Posterior vena cava (tissue), 2 donors: ENCODE measurements at regions not wholly inside any gene's neighbourhood (a gene's known extent, or its start where the extent isn't known, plus 50 kb on each side); places are given as distances from the start of the nearest gene placed in this dataset.

ENCODE experiments used
- DNase-seq: peaks from one replicate; pipeline ENCODE4 v3.0.0-alpha.2; 2020; ENCODE audit warnings: low spot score
- intact Hi-C, 2 donors: fragments of 100-400 bp; cut with DNase I; formaldehyde crosslinking; loops; one replicate each; pipeline versions ENCODE4 v1.14.1 to v1.14.2; 2022 to 2023
- donor health status: DM: yes; HTN: yes; CAD: no.
- donor health status: DM: yes; HTN: yes; CAD: no.

DNA sequence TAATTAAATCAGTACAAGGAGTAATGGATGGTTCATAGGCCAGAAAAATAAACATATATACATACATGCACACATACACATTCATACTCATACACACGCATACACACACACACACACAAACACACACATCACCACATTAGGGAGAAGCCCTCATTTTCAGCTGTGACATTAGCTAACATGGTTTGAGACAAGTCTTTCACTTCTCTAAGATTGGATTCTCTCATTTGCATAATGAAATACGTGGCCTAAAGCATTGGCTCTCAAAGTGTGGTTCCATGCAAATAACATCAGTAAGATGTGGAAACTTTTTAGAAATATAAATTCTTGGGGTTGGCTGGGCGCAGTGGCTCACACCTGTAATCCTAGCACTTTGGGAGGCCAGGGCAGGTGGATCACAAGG lies 452.6 kb downstream of the TAFA4 start:
- no peak for DNase-seq
- intact Hi-C loops = no loop called here

DNA sequence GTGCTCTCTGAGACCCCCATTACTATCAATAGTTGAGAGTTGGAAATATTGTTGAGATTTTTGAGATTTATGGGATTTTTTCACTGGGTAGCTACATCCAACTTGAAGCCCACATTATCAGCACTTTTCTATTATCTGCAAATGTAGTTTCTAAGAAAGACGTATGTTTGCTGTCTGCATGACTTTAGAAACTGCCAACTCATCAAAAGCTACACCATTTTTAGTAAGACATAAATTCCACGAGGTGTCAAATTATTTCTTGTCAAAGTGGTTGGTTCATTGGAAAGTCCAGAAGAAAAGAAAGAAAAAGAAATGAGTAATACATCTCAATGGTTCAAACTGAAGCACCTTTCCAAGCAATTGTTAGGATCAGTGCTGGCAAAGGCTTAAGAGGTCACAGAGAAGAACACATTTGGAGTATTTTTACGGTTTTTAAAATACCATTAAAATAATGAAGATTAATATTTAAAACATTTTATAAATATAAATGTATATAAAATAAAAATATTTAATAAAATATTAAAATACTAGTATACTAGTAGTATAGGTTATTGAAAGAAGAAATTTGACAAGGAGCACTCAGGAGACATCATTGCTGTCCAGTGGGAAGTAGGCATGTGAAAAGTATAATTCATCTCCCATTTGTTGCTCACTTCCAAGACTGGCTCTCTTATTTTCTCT lies 463.5 kb downstream of the TAFA4 start:
- intact Hi-C loops = no loop called here
- DNase-seq = no peak

DNA sequence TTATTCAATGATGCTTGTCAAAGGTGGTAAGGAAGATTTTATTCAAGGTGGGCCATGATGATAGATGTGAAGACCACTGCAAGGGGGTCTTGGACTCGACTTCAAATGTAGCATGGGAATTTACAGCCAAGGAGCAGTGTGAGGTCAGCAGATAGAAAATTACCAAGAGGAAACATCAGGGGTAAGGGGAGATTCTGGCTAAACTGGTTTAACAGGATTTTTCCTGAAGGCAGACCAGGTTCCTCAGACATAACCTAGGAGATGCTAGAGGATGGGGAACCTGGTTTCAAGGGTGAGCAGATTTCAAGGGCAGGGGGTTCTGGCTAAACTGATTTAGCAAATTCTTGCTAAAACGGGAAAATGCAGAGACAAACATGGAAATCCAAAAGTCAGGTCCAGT lies 464.9 kb downstream of the TAFA4 start:
- no peak for DNase-seq
- intact Hi-C loops = no loop called here

DNA sequence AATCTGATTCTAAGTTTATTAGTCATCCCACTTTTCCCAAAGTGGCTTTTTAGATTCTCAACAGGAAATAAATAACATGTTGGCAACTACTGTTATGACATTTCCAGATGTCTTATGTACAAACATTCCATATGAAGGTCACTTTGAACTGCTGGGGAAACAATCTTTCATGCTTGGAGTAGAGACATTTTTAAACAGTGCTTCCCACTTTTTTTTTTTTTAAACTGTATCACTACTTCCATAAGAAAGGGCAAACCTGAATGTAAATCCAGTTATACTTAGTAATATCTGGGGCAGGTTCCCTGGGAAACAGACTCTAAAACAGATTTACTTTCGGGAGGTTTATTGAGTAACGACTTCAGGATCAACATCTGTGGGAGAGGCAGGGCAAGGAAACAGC lies 473.8 kb downstream of the TAFA4 start:
- no peak for DNase-seq
- intact Hi-C loops = no loop called here

DNA sequence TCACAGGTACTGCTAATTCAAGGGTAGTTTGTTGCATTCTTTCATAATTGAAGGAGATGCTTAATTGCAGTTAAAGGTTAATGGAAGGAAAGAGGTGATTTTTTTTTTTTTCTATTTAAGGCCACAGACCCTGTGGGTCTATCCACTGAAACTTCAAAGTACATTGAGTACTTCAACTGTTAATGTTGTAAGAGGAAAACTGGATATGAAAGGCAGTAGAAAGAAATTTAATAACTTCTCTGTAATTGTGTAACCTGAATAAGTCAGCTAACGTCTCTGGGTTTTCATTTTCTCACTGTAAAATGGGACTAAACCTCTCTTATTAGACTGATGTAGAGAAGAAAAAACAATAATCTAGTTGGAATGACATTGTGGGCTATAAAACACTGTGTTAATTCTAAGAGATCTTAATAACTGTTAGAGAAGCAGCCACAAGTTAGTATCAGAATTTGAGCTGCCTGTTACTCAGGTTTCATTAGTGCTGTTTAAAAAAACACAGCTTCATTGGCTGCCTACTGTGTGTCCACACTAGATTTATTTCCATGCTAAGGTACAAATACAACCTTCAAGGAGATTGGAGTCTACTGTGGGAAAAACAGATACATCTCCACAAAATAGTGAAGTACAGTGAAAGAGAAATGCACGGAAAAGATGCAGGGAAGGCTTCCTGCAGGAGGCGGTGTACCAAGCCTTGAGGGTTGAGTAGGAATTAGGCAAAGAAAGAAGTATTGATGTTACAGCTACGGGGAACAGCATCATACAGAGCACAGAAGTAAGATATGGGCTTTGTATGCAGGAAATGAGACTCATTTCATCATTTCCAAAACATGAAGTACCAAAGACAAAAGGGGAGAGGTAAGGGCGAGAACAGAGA lies 483.6 kb downstream of the TAFA4 start:
- intact Hi-C loops = no loop called here
- DNase-seq = no peak

DNA sequence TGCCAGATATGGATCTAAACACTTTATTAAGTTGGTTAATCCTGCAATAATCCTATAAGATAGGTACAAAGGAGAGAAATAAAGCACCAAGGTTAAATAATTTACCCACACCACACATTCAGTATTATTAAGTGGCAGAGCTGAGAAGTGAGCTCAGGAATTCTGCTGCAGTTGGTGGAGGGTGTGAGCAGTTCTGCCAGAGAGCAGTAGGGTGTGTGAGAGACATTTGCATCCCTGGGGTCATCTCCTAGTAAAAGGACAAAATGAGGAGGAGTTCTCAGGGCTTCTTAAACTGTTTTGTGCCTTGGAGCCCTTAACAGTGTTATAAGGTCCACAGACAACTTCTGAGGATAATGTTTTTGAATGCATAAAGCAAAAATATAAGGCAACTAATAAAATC lies 484.5 kb downstream of the TAFA4 start:
- DNase-seq = no peak
- intact Hi-C loops = no loop called here

DNA sequence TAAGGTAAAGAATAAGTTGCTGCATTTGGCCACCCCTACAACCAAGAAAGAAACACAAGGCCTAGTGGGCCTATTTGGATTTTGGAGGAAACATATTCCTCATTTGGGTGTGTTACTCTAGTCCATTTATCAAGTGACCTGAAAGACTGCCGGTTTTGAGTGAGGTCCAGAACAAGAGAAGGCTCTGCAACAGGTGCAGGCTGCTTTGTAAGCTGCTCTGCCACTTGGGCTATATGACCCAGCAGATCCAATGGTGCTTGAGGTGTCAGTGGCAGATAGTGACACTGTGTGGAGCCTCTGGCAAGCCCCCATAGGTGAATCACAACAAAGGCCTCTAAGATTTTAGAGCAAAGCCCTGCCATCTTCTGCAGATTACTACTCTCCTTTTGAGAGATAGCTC lies 491.3 kb downstream of the TAFA4 start:
- DNase-seq = no peak
- intact Hi-C loops = no loop called here

DNA sequence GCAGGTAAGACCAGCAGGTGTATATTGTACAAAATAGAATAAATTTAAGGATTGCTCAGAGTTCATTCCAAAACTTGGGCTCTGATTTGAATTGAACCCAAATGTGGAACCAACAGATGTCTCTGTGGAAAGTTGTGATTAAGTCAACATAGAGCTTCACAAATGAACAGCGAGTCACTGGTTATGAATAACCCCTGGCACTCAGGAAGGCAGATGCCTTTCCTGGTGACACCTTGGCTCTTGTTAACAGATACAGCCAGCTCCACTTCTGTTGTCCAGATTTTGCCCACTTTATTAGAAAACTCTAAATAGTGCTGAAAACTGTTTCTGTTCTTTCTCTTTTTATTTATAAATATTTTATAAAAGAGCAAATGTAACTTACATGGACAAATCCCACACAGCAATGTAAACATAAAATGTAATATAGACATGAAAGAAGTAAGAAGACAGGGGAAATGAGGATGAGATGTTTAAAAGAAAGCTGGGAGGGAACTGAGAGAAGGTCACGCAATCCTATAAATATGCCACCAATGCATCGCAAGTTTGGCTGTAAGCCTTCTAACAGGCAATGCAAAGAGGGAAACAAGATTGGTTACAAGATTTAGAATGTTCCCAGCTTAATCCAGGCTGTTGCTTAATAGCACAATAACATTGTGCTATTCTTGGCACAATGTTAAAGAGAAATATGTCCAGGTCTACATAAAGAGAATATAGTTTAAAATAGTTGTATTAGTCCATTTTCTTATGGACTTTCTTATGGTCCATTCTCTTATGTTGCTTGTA lies 495.5 kb downstream of the TAFA4 start:
- DNase-seq = no peak
- intact Hi-C loops = no loop called here

DNA sequence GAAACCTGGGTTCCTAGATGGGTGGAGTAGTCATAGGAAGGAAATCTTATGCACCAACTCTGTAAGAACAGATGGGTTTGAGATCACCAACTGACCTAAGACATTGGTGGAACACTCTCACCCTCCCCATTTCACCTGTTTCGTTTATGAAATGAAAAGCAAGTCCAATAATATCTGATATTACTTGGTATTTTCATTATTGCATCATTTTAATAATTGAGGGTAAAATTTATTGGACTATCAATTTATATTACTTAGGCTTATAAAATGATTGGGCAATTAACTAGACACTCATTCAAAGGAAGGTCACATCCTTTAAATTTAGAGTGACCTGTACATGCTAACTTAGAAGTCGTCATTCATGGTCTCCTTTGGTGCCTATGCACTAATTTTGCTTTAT lies 503.9 kb downstream of the TAFA4 start:
- no peak for DNase-seq
- intact Hi-C loops = no loop called here

DNA sequence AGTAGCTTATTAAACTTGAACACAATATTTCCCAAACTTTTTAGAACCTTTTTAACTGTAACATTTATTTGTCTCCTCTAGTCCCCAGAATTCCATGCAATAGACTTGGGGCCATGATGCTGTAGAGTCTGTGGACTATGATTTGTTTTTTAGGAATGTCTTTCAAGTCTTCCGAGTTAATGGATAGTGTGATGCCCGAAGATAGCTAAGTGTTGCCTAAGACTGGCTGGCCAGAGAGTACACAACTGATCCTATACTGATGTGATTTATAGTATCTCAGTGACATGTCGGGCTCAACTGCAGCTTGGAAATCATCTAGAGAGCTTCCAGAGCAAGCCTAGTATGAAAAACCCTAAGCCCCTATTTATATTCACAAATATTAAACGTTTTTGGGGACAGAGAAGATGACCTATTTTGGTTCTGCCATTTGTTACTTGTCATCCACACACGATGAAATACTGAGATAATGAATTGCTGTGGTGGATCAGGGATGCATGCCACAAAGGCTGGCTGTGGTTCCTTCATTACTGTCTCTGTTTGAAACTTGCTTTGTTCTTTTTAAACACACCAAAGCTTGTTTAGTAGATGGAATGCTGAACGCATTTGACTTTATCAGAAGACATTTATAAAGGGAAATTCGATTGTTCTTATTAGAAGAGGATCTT lies 507.4 kb downstream of the TAFA4 start:
- DNase-seq = no peak
- intact Hi-C loops = no loop called here

DNA sequence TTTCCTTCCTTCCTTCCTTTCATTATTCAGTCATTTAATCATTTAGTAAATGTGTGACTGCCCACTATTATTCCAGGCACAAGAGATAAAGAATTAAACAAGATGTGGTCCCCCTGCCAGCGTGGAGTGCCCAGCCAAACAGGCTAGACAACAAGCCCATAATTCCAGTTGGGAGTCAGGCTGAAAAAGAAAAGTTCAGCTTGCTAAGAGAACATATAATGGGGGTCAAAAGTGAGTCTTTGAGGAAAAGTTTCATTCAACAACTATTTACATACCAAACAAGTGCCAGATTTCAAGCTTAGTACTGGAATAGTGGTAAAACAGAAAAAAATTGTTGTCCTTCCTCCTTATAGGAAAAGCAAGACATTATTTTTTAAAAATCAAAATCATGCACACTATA lies 523.7 kb downstream of the TAFA4 start:
- intact Hi-C loops = no loop called here
- no peak for DNase-seq

DNA sequence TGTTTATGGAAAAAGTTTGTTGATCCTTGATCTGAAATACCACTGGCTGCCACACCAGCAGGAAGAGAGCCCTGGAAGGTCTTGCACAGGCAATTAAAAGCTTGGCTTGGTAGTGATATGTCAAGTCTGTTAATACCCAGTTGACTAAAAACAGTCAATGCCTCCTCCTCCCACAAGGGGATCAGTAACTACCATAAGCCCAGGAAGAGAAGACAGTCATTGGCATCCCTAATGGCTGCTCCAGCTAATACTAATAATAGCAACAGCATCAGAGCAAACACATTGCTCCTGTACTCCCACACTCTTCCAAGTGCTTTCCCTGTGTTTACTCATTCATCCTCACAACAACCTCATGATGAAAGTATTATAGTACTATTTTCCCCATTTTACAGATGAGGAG lies 528.6 kb downstream of the TAFA4 start:
- intact Hi-C loops = no loop called here
- no peak for DNase-seq

DNA sequence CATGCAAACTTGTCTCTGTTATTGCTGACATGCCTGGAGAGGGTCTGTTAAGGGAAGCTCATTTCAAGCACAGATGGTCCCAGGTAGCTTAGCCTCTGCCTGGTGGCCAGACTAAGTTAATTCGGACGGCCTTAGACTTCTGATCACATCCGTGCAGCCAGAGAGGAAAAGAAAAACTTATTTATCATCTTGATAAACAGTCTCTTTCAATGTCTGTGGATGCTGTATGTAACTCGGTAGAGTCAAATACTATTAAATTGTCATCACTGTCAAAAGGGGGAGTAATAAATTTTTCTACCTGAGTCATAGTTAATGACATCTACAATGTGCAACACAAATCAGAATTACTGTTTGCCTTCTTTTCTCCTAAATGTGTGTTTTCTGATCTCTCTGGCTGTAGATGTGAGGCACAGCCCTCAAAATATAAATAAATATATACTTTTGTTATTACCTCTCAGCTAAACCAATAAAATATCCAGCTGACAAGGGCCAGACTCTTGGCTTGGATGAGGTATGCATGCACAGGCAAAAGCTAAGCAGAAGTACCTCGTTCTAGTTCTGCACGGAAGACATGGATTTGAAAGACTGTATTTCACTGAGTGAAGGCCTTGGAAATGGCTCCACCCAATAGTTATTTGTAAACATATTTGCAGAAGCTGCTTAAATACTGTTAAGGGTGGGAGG lies 530.0 kb downstream of the TAFA4 start:
- DNase-seq = no peak
- intact Hi-C loops = no loop called here

DNA sequence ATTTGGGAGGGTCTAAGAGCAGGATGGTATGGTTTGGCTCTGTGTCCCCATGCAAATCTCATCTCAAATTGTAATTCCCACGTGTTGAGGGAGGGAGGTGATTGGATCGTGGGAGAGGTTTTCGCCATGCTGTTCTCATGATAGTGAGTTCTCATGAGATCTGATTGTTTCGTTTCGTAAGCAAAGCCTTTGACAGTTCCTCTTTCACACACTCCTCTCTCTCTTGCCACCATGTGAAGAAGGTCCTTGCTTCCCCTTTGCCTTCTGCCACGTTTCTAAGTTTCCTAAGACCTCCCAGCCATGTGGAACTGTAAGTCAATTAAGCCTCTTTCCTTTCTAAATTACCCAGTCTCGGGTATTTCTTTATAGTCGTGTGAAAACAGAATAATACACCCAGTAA lies 553.7 kb downstream of the TAFA4 start:
- intact Hi-C loops = no loop called here

DNA sequence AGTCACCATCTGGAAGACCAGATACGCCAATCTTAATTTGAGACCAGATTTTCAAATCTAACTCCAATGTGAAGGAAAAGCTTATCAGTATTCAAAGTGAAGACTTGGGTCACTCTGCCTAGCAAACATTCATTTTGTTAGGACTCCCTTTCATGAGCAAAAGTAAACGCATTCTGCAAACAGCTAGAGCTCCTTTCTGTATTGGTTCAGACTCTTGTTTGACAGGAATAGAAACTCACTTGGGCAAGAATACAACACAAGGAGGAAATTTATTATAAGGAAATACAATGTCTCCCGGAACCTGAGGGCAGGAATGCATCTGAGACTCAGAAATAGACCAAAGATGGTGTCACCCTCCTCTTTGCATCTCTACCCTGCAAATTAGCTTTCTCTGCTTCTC lies 558.6 kb downstream of the TAFA4 start:
- no peak for DNase-seq
- intact Hi-C loops = no loop called here

More for the DNA sequence above, 553.7 kb downstream of the TAFA4 start:
- DNase-seq = no peak

DNA sequence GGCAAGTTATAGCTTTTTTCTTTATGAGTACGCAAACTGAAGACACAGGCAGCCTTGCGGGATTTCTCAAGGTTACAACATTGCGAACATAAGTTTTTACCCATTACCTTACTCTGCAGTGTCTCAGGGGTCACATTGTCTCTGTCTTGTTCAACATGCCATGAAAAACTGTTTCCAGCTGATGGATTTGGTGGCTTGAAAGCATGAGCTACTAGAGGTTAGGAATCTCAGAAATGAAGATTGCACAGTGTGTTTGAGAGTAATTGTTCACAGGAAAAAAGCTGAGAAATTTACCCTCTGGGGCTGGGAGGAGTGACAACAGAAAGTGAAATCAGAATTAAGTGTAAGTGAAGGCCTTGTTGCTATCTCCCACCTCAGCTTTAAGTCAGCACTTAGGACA lies 568.6 kb downstream of the TAFA4 start:
- no peak for DNase-seq

DNA sequence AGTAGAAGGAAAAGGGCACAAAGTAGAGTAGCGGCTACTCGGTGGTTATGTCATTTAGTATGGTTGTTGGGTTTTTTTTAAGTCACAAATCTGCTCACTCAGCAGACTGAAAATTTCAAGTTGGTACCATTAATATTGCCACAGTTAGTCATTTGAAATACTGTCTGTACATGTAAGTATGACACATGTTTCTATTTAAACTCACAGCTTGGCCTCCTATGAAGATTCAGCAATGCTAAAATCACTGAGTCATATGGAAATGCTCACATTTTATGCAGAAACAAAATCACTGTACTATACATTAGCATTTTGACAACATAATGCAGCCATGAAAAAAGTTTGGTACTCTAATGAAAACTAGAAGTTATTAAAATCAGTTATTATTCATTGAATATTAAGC lies 571.9 kb downstream of the TAFA4 start:
- intact Hi-C loops = no loop called here
- no peak for DNase-seq

More for the DNA sequence above, 568.6 kb downstream of the TAFA4 start:
- intact Hi-C loops = no loop called here

DNA sequence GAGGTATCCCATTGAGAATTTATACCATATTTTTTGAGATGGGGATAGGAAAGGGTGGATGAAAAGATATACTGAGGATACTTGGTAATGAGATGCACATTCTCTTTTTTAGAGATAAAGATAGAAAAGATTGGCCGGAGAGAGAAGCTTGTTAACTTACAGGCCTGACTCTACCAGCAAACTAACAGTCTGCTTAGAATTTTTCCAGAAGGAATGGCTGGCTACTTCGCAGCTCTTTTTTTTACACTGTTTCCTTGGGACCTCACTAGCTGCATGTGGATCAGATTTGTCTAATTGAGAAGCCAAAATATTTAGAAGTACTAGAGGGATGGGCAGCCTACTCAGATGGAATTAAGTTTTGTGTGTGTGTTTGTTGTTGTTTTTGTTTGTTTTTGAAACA lies 586.6 kb downstream of the TAFA4 start:
- intact Hi-C loops = no loop called here
- no peak for DNase-seq

DNA sequence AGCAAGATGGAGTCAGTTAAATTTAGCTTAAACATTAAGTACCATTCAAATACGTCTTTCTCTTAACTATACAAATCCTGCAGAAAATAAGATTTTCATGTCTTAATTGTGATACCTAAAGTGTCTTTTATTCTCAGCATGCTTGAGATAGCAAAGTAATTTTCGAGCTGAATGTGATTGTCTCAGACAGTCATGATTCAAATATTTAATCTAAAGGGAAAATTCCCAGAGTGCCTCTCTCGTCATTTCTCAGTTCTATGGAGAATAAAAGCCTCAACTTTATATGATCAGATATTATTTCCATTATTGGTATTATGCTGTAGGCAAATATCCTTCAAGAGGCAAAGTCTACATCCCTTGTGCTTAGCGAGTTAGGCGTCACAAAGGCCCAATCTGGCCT lies 589.9 kb downstream of the TAFA4 start:
- intact Hi-C loops = no loop called here
- DNase-seq = no peak
